ENCODE measurements at regions not wholly inside any gene's neighbourhood (a gene's known extent, or its start where the extent isn't known, plus 50 kb on each side); places are given as distances from the start of the nearest gene placed in this dataset.
"Not testable (repeated sequence)": the region's sequence is repeated elsewhere in the genome, so short reads cannot be mapped to it uniquely, and the experiment has no call there.

- DNase-seq (ENCODE audit: insufficient read length, low spot score); FAIRE-seq: not testable (repeated sequence)
These were observed 215.4 kb upstream of the DMRT1 start for GRCh38 chr9:626114-626513.

GRCh38 chr9:626596-626995, 214.9 kb upstream of the DMRT1 start:
- no peak for FAIRE-seq
- no peak for DNase-seq (ENCODE audit: insufficient read length, low spot score)

GRCh38 chr9:627336-627970, 214.0 kb upstream of the DMRT1 start:
- DNase-seq (ENCODE audit: insufficient read length, low spot score) (no peak), FAIRE-seq (no peak)

- FAIRE-seq = no peak
- no peak for DNase-seq (ENCODE audit: insufficient read length, low spot score)
These were observed 212.4 kb upstream of the DMRT1 start for GRCh38 chr9:629146-629545.

- FAIRE-seq (no peak), DNase-seq (ENCODE audit: insufficient read length, low spot score) (no peak)
These were observed 210.7 kb upstream of the DMRT1 start for GRCh38 chr9:630817-631216.

GRCh38 chr9:631596-631995, 209.9 kb upstream of the DMRT1 start:
- no peak for FAIRE-seq
- no peak for DNase-seq (ENCODE audit: insufficient read length, low spot score)

GRCh38 chr9:633461-633860, 208.0 kb upstream of the DMRT1 start:
- no peak for DNase-seq (ENCODE audit: insufficient read length, low spot score)
- FAIRE-seq = no peak

- DNase-seq (ENCODE audit: insufficient read length, low spot score) (no peak), FAIRE-seq (no peak)
These were observed 204.4 kb upstream of the DMRT1 start for GRCh38 chr9:636931-637591.

- no peak for FAIRE-seq
- no peak for DNase-seq (ENCODE audit: insufficient read length, low spot score)
These were observed 203.3 kb upstream of the DMRT1 start for GRCh38 chr9:638152-638551.

- FAIRE-seq (no peak), DNase-seq (ENCODE audit: insufficient read length, low spot score) (no peak)
These were observed 199.5 kb upstream of the DMRT1 start for GRCh38 chr9:642014-642413.

GRCh38 chr9:643966-644365, 197.5 kb upstream of the DMRT1 start:
- FAIRE-seq = no peak
- no peak for DNase-seq (ENCODE audit: insufficient read length, low spot score)

- DNase-seq (ENCODE audit: insufficient read length, low spot score) = no peak
- no peak for FAIRE-seq
These were observed 194.0 kb upstream of the DMRT1 start for GRCh38 chr9:647522-647921.

GRCh38 chr9:649128-650074, 192.1 kb upstream of the DMRT1 start:
- no peak for FAIRE-seq
- no peak for DNase-seq (ENCODE audit: insufficient read length, low spot score)

- FAIRE-seq (no peak), DNase-seq (ENCODE audit: insufficient read length, low spot score) (no peak)
These were observed 191.1 kb upstream of the DMRT1 start for GRCh38 chr9:650362-650761.

GRCh38 chr9:651371-651770, 190.1 kb upstream of the DMRT1 start:
- FAIRE-seq (no peak), DNase-seq (ENCODE audit: insufficient read length, low spot score) (no peak)

GRCh38 chr9:652914-653313, 188.6 kb upstream of the DMRT1 start:
- FAIRE-seq = no peak
- DNase-seq (ENCODE audit: insufficient read length, low spot score) = no peak

- FAIRE-seq (no peak), DNase-seq (ENCODE audit: insufficient read length, low spot score) (no peak)
These were observed 188.1 kb upstream of the DMRT1 start for GRCh38 chr9:653421-653820.

- no peak for DNase-seq (ENCODE audit: insufficient read length, low spot score)
- no peak for FAIRE-seq
These were observed 187.6 kb upstream of the DMRT1 start for GRCh38 chr9:653856-654387.

- DNase-seq (ENCODE audit: insufficient read length, low spot score) = no peak
- FAIRE-seq = no peak
These were observed 185.6 kb upstream of the DMRT1 start for GRCh38 chr9:655875-656274.

- DNase-seq (ENCODE audit: insufficient read length, low spot score) (no peak), FAIRE-seq (no peak)
These were observed 184.4 kb upstream of the DMRT1 start for GRCh38 chr9:656926-657568.

GRCh38 chr9:659286-659685, 182.2 kb upstream of the DMRT1 start:
- no peak for DNase-seq (ENCODE audit: insufficient read length, low spot score)
- no peak for FAIRE-seq
